ENCODE measurements at regions not wholly inside any gene's neighbourhood (a gene's known extent, or its start where the extent isn't known, plus 50 kb on each side); places are given as distances from the start of the nearest gene placed in this dataset.

DNA sequence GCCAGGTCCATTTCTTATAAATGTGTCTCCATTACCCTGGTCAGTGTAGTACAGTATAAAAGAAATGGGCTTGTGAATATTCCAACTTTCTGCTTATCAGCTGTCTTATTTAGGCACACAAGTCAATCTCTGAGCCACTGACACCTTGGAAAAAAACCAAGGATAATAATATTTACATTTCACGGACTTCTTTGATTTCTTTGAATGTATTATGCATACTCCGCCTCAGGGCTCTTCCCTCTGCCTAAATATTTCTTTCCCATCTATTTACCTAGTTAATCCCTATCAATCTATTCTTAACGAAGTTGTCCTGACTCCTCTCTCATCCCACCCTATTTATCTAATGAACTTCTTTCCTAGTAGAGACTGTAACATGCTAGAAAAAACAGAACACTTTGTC, 253.8 kb downstream of the CRPPA start:
- in situ Hi-C loops (cut with MboI; ENCODE audit: low sequenced_read_pairs in 4 of 4) (no loop called here), intact Hi-C loops (cut with DNase I; ENCODE audit: low total_unique reads) (no loop called here)
- ATAC-seq: no peak

DNA sequence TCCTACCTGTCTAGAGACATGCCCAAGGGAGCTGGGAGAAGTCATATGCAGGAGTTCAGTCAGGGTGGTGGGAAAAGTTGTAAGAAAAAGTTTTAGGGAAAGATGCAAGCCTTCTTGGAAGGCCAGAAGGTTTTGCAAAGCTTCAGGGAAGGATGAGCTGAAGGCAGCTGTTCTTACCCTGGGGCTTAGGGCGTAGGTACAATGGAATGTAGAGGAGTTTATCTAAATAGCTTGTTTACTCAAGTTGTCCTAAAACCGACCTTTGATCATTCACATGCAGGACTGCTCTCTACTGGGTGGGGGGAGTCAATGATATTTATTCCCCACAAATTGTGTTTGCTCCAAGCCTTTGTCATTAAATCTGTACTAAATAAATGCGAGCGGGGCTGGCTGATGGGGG, 277.0 kb downstream of the CRPPA start:
- TF ChIP-seq, protein P1, sequence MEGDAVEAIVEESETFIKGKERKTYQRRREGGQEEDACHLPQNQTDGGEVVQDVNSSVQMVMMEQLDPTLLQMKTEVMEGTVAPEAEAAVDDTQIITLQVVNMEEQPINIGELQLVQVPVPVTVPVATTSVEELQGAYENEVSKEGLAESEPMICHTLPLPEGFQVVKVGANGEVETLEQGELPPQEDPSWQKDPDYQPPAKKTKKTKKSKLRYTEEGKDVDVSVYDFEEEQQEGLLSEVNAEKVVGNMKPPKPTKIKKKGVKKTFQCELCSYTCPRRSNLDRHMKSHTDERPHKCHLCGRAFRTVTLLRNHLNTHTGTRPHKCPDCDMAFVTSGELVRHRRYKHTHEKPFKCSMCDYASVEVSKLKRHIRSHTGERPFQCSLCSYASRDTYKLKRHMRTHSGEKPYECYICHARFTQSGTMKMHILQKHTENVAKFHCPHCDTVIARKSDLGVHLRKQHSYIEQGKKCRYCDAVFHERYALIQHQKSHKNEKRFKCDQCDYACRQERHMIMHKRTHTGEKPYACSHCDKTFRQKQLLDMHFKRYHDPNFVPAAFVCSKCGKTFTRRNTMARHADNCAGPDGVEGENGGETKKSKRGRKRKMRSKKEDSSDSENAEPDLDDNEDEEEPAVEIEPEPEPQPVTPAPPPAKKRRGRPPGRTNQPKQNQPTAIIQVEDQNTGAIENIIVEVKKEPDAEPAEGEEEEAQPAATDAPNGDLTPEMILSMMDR (IDR thresholded peaks at IDR 0.05 in 4 of 5, conservative IDR thresholded peaks at IDR 0.05 in 1 of 5): no peak
- TF ChIP-seq POLR2A (IDR thresholded peaks at IDR 0.05): no peak

More for the DNA sequence above, 253.8 kb downstream of the CRPPA start:
- H3K4me3 ChIP-seq: no peak overlapping the region
- TF ChIP-seq, protein P1 (IDR thresholded peaks at IDR 0.05 in 4 of 5, conservative IDR thresholded peaks at IDR 0.05 in 1 of 5): no peak
- TF ChIP-seq POLR2A (IDR thresholded peaks at IDR 0.05): no peak
- DNase-seq: no peak
- no peak overlapping the region for H3K27ac ChIP-seq
- no peaks in the 10 kb centered on the region for H3K4me1 ChIP-seq
- no peaks in the 10 kb centered on the region for H3K36me3 ChIP-seq
- H3K27me3 ChIP-seq: no peaks in the 10 kb centered on the region
- H3K9me3 ChIP-seq: no peaks in the 10 kb centered on the region

DNA sequence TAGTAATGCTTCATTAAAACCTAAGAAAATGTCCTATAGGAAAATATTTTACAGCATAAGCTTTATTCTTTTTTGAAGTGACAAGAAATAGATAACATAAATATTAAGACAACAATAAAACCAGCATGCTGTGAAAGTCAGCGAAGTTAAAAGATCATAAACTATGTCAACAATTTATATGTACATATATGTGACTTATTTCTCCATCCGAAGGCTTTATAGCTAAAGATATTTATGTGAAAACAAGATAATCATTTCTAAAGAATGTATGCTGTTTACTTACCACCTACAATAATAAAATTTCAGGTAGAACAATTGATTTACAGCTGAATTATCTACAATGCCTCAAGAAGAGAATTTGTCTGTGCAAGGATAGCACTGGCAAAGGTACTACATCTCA, 283.4 kb downstream of the CRPPA start:
- in situ Hi-C loops (cut with MboI; ENCODE audit: low sequenced_read_pairs in 4 of 4) (no loop called here), intact Hi-C loops (cut with DNase I; ENCODE audit: low total_unique reads) (no loop called here)
- Histone ChIP-seq H3K27me3 (no peaks in the 10 kb centered on the region), H3K4me3 (no peak overlapping the region), H3K4me1 (no peaks in the 10 kb centered on the region), H3K9me3 (no peaks in the 10 kb centered on the region), H3K36me3 (no peaks in the 10 kb centered on the region), H3K27ac (no peak overlapping the region)
- ATAC-seq (no peak), DNase-seq (no peak)
- no peak for TF ChIP-seq POLR2A (IDR thresholded peaks at IDR 0.05)
- TF ChIP-seq, protein P1 (IDR thresholded peaks at IDR 0.05 in 4 of 5, conservative IDR thresholded peaks at IDR 0.05 in 1 of 5): no peak

More for the DNA sequence above, 277.0 kb downstream of the CRPPA start:
- ATAC-seq (no peak), DNase-seq (no peak)
- Histone ChIP-seq H3K4me1 (no peaks in the 10 kb centered on the region), H3K27me3 (no peaks in the 10 kb centered on the region), H3K9me3 (no peaks in the 10 kb centered on the region), H3K4me3 (no peak overlapping the region), H3K27ac (no peak overlapping the region), H3K36me3 (no peaks in the 10 kb centered on the region)
- intact Hi-C loops (cut with DNase I; ENCODE audit: low total_unique reads) (no loop called here), in situ Hi-C loops (cut with MboI; ENCODE audit: low sequenced_read_pairs in 4 of 4) (no loop called here)

DNA sequence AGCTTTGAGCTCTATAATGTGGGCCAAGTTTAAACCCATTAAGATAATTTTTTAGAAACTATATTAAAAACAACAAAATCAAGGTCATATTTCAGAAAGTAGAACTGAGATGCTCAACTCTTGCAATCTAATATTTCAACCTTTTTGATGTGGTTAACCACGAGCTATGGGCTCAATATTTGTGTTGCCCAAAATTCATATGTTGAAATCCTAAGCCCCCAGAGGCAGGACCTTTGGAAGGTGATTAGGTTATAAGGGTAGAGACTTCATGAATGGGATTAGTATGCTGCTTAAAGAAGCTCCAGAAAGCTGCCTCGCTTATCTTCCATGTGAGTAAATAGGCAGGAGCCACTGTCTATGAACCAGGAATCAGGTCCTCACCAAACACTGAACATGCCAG, 284.4 kb downstream of the CRPPA start:
- in situ Hi-C loops (cut with MboI; ENCODE audit: low sequenced_read_pairs in 4 of 4): no loop called here
- H3K36me3 ChIP-seq: no peaks in the 10 kb centered on the region
- no peaks in the 10 kb centered on the region for H3K4me1 ChIP-seq
- intact Hi-C loops (cut with DNase I; ENCODE audit: low total_unique reads): no loop called here
- H3K27me3 ChIP-seq: no peaks in the 10 kb centered on the region
- H3K4me3 ChIP-seq: no peak overlapping the region
- DNase-seq (no peak), ATAC-seq (no peak)
- no peaks in the 10 kb centered on the region for H3K9me3 ChIP-seq
- no peak overlapping the region for H3K27ac ChIP-seq
- TF ChIP-seq POLR2A (IDR thresholded peaks at IDR 0.05): no peak
- TF ChIP-seq, protein P1 (IDR thresholded peaks at IDR 0.05 in 4 of 5, conservative IDR thresholded peaks at IDR 0.05 in 1 of 5): no peak

DNA sequence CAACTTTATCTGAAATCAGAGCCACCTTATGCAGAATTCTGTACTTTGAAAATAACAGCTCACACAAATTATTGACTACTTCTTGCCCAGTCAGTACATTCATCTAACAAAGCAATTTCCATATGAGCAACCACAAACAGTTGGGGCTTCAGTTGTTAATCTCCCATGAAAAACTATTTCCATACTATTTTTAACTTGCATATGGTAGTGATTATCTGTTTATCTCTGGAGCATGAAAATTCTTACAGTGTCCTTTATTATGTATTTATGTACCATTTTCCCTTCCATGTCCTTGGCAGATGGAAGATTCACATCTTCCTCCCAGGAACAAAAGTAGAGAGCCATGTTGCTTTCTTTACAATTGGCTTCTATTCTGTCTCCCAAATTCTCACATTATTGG, 285.7 kb downstream of the CRPPA start:
- no peak overlapping the region for H3K27ac ChIP-seq
- ATAC-seq (no peak), DNase-seq (no peak)
- intact Hi-C loops (cut with DNase I; ENCODE audit: low total_unique reads): no loop called here
- in situ Hi-C loops (cut with MboI; ENCODE audit: low sequenced_read_pairs in 4 of 4): no loop called here
- H3K36me3 ChIP-seq: no peaks in the 10 kb centered on the region
- H3K9me3 ChIP-seq: no peaks in the 10 kb centered on the region
- peaks cover 0 to 7% of the 10 kb centered on the region in 2 donors for H3K4me1 ChIP-seq
- no peaks in the 10 kb centered on the region for H3K27me3 ChIP-seq
- no peak overlapping the region for H3K4me3 ChIP-seq
- TF ChIP-seq, protein P1 (IDR thresholded peaks at IDR 0.05 in 4 of 5, conservative IDR thresholded peaks at IDR 0.05 in 1 of 5): no peak
- no peak for TF ChIP-seq POLR2A (IDR thresholded peaks at IDR 0.05)
